ENCODE measurements at regions not wholly inside any gene's neighbourhood (a gene's known extent, or its start where the extent isn't known, plus 50 kb on each side); places are given as distances from the start of the nearest gene placed in this dataset.

GRCh38 chr1:55416164-55416842 lies 201.1 kb upstream of the USP24 start:
- no peaks in the 10 kb centered on the region for H3K36me3 Mint-ChIP-seq (ENCODE audit: low read depth)
- H3K4me3 Mint-ChIP-seq = no peak overlapping the region
- H3K27me3 Mint-ChIP-seq = peaks cover 12% of the 10 kb centered on the region
- DNase-seq = no peak
- ChIA-PET POLR2A (no interaction called here), CTCF (no interaction called here)
- no peak overlapping the region for H3K27ac Mint-ChIP-seq
- no peaks in the 10 kb centered on the region for H3K4me1 Mint-ChIP-seq
- H3K9me3 Mint-ChIP-seq = no peaks in the 10 kb centered on the region

- H3K4me3 Mint-ChIP-seq = no peak overlapping the region
- H3K9me3 Mint-ChIP-seq = no peaks in the 10 kb centered on the region
- no peaks in the 10 kb centered on the region for H3K36me3 Mint-ChIP-seq (ENCODE audit: low read depth)
- no peak for DNase-seq
- H3K4me1 Mint-ChIP-seq = no peaks in the 10 kb centered on the region
- peaks cover 14% of the 10 kb centered on the region for H3K27me3 Mint-ChIP-seq
- CTCF ChIA-PET = no interaction called here
- H3K27ac Mint-ChIP-seq = no peak overlapping the region
- POLR2A ChIA-PET = no interaction called here
Measured at GRCh38 chr1:55413286-55413685, 198.1 kb upstream of the USP24 start.

GRCh38 chr1:55412060-55412459 lies 196.9 kb upstream of the USP24 start:
- H3K36me3 Mint-ChIP-seq (ENCODE audit: low read depth) = no peaks in the 10 kb centered on the region
- peaks cover 14% of the 10 kb centered on the region for H3K27me3 Mint-ChIP-seq
- ChIA-PET POLR2A (no interaction called here), CTCF (no interaction called here)
- H3K9me3 Mint-ChIP-seq = no peaks in the 10 kb centered on the region
- DNase-seq = no peak
- H3K27ac Mint-ChIP-seq = no peak overlapping the region
- no peaks in the 10 kb centered on the region for H3K4me1 Mint-ChIP-seq
- H3K4me3 Mint-ChIP-seq = no peak overlapping the region

- H3K9me3 Mint-ChIP-seq = no peaks in the 10 kb centered on the region
- ChIA-PET CTCF (no interaction called here), POLR2A (no interaction called here)
- no peak overlapping the region for H3K4me3 Mint-ChIP-seq
- no peak overlapping the region for H3K27ac Mint-ChIP-seq
- no peaks in the 10 kb centered on the region for H3K36me3 Mint-ChIP-seq (ENCODE audit: low read depth)
- no peaks in the 10 kb centered on the region for H3K27me3 Mint-ChIP-seq
- no peak for DNase-seq
- no peaks in the 10 kb centered on the region for H3K4me1 Mint-ChIP-seq
Measured at GRCh38 chr1:55402671-55403464, 187.7 kb upstream of the USP24 start.

GRCh38 chr1:55402142-55402541 lies 187.0 kb upstream of the USP24 start:
- no peak overlapping the region for H3K27ac Mint-ChIP-seq
- no peak overlapping the region for H3K4me3 Mint-ChIP-seq
- ChIA-PET POLR2A (no interaction called here), CTCF (no interaction called here)
- no peak for DNase-seq
- no peaks in the 10 kb centered on the region for H3K9me3 Mint-ChIP-seq
- no peaks in the 10 kb centered on the region for H3K4me1 Mint-ChIP-seq
- peaks cover 4% of the 10 kb centered on the region for H3K27me3 Mint-ChIP-seq
- no peaks in the 10 kb centered on the region for H3K36me3 Mint-ChIP-seq (ENCODE audit: low read depth)

GRCh38 chr1:55400508-55400907 lies 185.3 kb upstream of the USP24 start:
- ChIA-PET CTCF (no interaction called here), POLR2A (no interaction called here)
- Mint-ChIP-seq H3K27ac (no peak overlapping the region), H3K9me3 (no peaks in the 10 kb centered on the region), H3K4me3 (no peak overlapping the region), H3K4me1 (no peaks in the 10 kb centered on the region), H3K36me3 (ENCODE audit: low read depth) (no peaks in the 10 kb centered on the region), H3K27me3 (peaks cover 6% of the 10 kb centered on the region)
- no peak for DNase-seq

- no peaks in the 10 kb centered on the region for H3K4me1 Mint-ChIP-seq
- H3K27me3 Mint-ChIP-seq = peaks cover 9% of the 10 kb centered on the region
- no peak overlapping the region for H3K4me3 Mint-ChIP-seq
- no peak for DNase-seq
- POLR2A ChIA-PET = no interaction called here
- H3K27ac Mint-ChIP-seq = no peak overlapping the region
- H3K36me3 Mint-ChIP-seq (ENCODE audit: low read depth) = no peaks in the 10 kb centered on the region
- CTCF ChIA-PET = no interaction called here
- no peaks in the 10 kb centered on the region for H3K9me3 Mint-ChIP-seq
Measured at GRCh38 chr1:55399346-55399745, 184.2 kb upstream of the USP24 start.

- ChIA-PET CTCF (no interaction called here), POLR2A (no interaction called here)
- peaks cover 30% of the 10 kb centered on the region for H3K27me3 Mint-ChIP-seq
- H3K4me3 Mint-ChIP-seq = no peak overlapping the region
- no peaks in the 10 kb centered on the region for H3K36me3 Mint-ChIP-seq (ENCODE audit: low read depth)
- DNase-seq = no peak
- no peak overlapping the region for H3K27ac Mint-ChIP-seq
- H3K9me3 Mint-ChIP-seq = no peaks in the 10 kb centered on the region
- no peaks in the 10 kb centered on the region for H3K4me1 Mint-ChIP-seq
Measured at GRCh38 chr1:55396381-55396891, 181.3 kb upstream of the USP24 start.

- H3K4me3 Mint-ChIP-seq = no peak overlapping the region
- no peaks in the 10 kb centered on the region for H3K36me3 Mint-ChIP-seq (ENCODE audit: low read depth)
- no peak for DNase-seq
- no peaks in the 10 kb centered on the region for H3K4me1 Mint-ChIP-seq
- no peak overlapping the region for H3K27ac Mint-ChIP-seq
- CTCF ChIA-PET = no interaction called here
- POLR2A ChIA-PET = no interaction called here
- peaks cover 4% of the 10 kb centered on the region for H3K9me3 Mint-ChIP-seq
- H3K27me3 Mint-ChIP-seq = peaks cover 26% of the 10 kb centered on the region
Measured at GRCh38 chr1:55388960-55389359, 173.8 kb upstream of the USP24 start.

- Mint-ChIP-seq H3K9me3 (peaks cover 4% of the 10 kb centered on the region), H3K27me3 (peaks cover 13% of the 10 kb centered on the region), H3K27ac (no peak overlapping the region), H3K4me3 (no peak overlapping the region), H3K36me3 (ENCODE audit: low read depth) (no peaks in the 10 kb centered on the region), H3K4me1 (no peaks in the 10 kb centered on the region)
- DNase-seq = no peak
- ChIA-PET CTCF (interaction anchor here (0.6 kb wide), 1 partner anchor 646 kb away, joined by 3 read pairs; no protein-coding TSS in a partner anchor), POLR2A (no interaction called here)
Measured at GRCh38 chr1:55387145-55387544, 172.0 kb upstream of the USP24 start.

- Mint-ChIP-seq H3K27ac (no peak overlapping the region), H3K36me3 (ENCODE audit: low read depth) (no peaks in the 10 kb centered on the region), H3K4me3 (no peak overlapping the region), H3K9me3 (peaks cover 4% of the 10 kb centered on the region), H3K4me1 (no peaks in the 10 kb centered on the region), H3K27me3 (peaks cover 7% of the 10 kb centered on the region)
- ChIA-PET POLR2A (no interaction called here), CTCF (no interaction called here)
- DNase-seq = no peak
Measured at GRCh38 chr1:55386456-55386855, 171.3 kb upstream of the USP24 start.

GRCh38 chr1:55385402-55386018 lies 170.3 kb upstream of the USP24 start:
- H3K27ac Mint-ChIP-seq = no peak overlapping the region
- H3K9me3 Mint-ChIP-seq = peaks cover 4% of the 10 kb centered on the region
- DNase-seq = no peak
- POLR2A ChIA-PET = no interaction called here
- no peaks in the 10 kb centered on the region for H3K36me3 Mint-ChIP-seq (ENCODE audit: low read depth)
- no peak overlapping the region for H3K4me3 Mint-ChIP-seq
- CTCF ChIA-PET = no interaction called here
- peaks cover 2% of the 10 kb centered on the region for H3K27me3 Mint-ChIP-seq
- H3K4me1 Mint-ChIP-seq = no peaks in the 10 kb centered on the region

- Mint-ChIP-seq H3K4me1 (no peaks in the 10 kb centered on the region), H3K4me3 (no peak overlapping the region), H3K27ac (no peak overlapping the region), H3K27me3 (peaks cover 2% of the 10 kb centered on the region), H3K9me3 (peaks cover 4% of the 10 kb centered on the region), H3K36me3 (ENCODE audit: low read depth) (no peaks in the 10 kb centered on the region)
- ChIA-PET CTCF (no interaction called here), POLR2A (no interaction called here)
- no peak for DNase-seq
Measured at GRCh38 chr1:55384637-55385036, 169.5 kb upstream of the USP24 start.

All from activated CD4-positive, alpha-beta T cell treated with anti-CD3 and anti-CD28 coated beads, Interleukin-2, amount 10 ng/mL, durations not matched to agents 7 days and 5 days (primary cell).